Bronchial epithelial cell (primary cell): ENCODE measurements at regions not wholly inside any gene's neighbourhood (a gene's known extent, or its start where the extent isn't known, plus 50 kb on each side); places are given as distances from the start of the nearest gene placed in this dataset.

ENCODE experiments used
- DNase-seq: peaks from one replicate; pipeline ENCODE4 v3.0.0-alpha.2; 2010; ENCODE audit warnings: low read depth
- FAIRE-seq: peaks from 2 replicates; lab custom pipeline; 2011; peaks lifted over from hg19 to GRCh38; lab: Jason Lieb, UNC
- H3K27me3 ChIP-seq: 2 replicates; pipeline ENCODE4 v1.5.1; 2011; ENCODE audit warnings: low read length; ENCODE audit not compliant: control insufficient read depth, insufficient read depth
- H3K36me3 ChIP-seq: 2 replicates; pipeline ENCODE4 v1.5.1; 2011; ENCODE audit warnings: low read length; ENCODE audit not compliant: control insufficient read depth, insufficient read depth
- H3K4me3 ChIP-seq: 2 replicates; pipeline ENCODE4 v1.5.1; 2011; ENCODE audit warnings: mild to moderate bottlenecking, low read depth, low read length, control low read depth
- CTCF ChIP-seq: IDR thresholded peaks from 2 replicates; pipeline ENCODE4 v1.5.1; 2011; ENCODE audit warnings: mild to moderate bottlenecking, moderate library complexity, low read length, control low read depth, inconsistent platforms; ENCODE audit not compliant: insufficient read depth, severe bottlenecking

- no peak for FAIRE-seq
- no peaks in the 10 kb centered on the region for H3K27me3 ChIP-seq
- H3K36me3 ChIP-seq: no peaks in the 10 kb centered on the region
- no peak for TF ChIP-seq CTCF
- no peak overlapping the region for H3K4me3 ChIP-seq
- no peak for DNase-seq
These were observed 155.8 kb downstream of the C11orf91 start for GRCh38 chr11:33544593-33545373.

GRCh38 chr11:33543823-33544222 lies 156.8 kb downstream of the C11orf91 start:
- Histone ChIP-seq H3K4me3 (no peak overlapping the region), H3K27me3 (no peaks in the 10 kb centered on the region), H3K36me3 (no peaks in the 10 kb centered on the region)
- DNase-seq (peak; percentile 47), FAIRE-seq (no peak)
- no peak for TF ChIP-seq CTCF

GRCh38 chr11:33542921-33543320 lies 157.7 kb downstream of the C11orf91 start:
- no peak overlapping the region for H3K4me3 ChIP-seq
- no peaks in the 10 kb centered on the region for H3K36me3 ChIP-seq
- FAIRE-seq: no peak
- TF ChIP-seq CTCF: peak; percentile 82
- DNase-seq: peak; percentile 54
- H3K27me3 ChIP-seq: no peaks in the 10 kb centered on the region

- H3K36me3 ChIP-seq: no peaks in the 10 kb centered on the region
- no peak overlapping the region for H3K4me3 ChIP-seq
- no peaks in the 10 kb centered on the region for H3K27me3 ChIP-seq
- DNase-seq: no peak
- TF ChIP-seq CTCF: no peak
- FAIRE-seq: no peak
These were observed 159.4 kb downstream of the C11orf91 start for GRCh38 chr11:33540946-33541915.

GRCh38 chr11:33540427-33540826 lies 160.2 kb downstream of the C11orf91 start:
- no peak for TF ChIP-seq CTCF
- Histone ChIP-seq H3K36me3 (no peaks in the 10 kb centered on the region), H3K27me3 (no peaks in the 10 kb centered on the region), H3K4me3 (no peak overlapping the region)
- no peak for DNase-seq
- FAIRE-seq: no peak
